Stomach (tissue), 8 donors: ENCODE measurements at regions not wholly inside any gene's neighbourhood (a gene's known extent, or its start where the extent isn't known, plus 50 kb on each side); places are given as distances from the start of the nearest gene placed in this dataset.

Experiments used
- DNase-seq, 2 donors: peaks; one replicate each; pipeline versions ENCODE4 v3.0.0 to v3.0.0-alpha.2; 2013 to 2019
- H3K27ac ChIP-seq, 5 donors: fragments of 200-600 bp in 4 of 5; sonication (generic) in 4 of 5; one replicate each; pipeline ENCODE4 v1.5.1; 2013 to 2019; ENCODE audit warnings: mild to moderate bottlenecking in 1 of 5, moderate library complexity in 1 of 5
- H3K27me3 ChIP-seq, 3 donors: fragments of 200-600 bp; sonication (generic); one replicate each; pipeline ENCODE4 v1.5.1; 2017 to 2019; ENCODE audit warnings: mixed run types in 1 of 3
- H3K36me3 ChIP-seq, 4 donors: fragments of 200-600 bp; sonication (generic); 1 replicate in 3 of 4; 2 replicates in 1 of 4; pipeline ENCODE4 v1.5.1; 2016 to 2019
- H3K4me1 ChIP-seq, 4 donors: fragments of 200-600 bp; sonication (generic); one replicate each; pipeline ENCODE4 v1.5.1; 2016 to 2019
- H3K4me3 ChIP-seq, 4 donors: fragments of 200-600 bp; sonication (generic) in 3 of 4; one replicate each; pipeline ENCODE4 v1.5.1; 2016 to 2019; ENCODE audit warnings: mild to moderate bottlenecking in 1 of 4
- H3K9me3 ChIP-seq, 4 donors: fragments of 200-600 bp; sonication (generic); one replicate each; pipeline ENCODE4 v1.5.1; 2016 to 2019
- CTCF ChIP-seq, 7 experiments: fragments of 450-650 bp in 4 of 7; fragments of 200-600 bp in 3 of 7; sonication (generic) in 3 of 7; IDR thresholded peaks; one replicate each; pipeline ENCODE4 v1.5.1; 2016 to 2019; ENCODE audit warnings: antibody characterized with exemption in 7 of 7, control low read depth in 2 of 7, mild to moderate bottlenecking in 1 of 7
- EP300 ChIP-seq: sonication (generic); formaldehyde crosslinking; IDR thresholded peaks from one replicate; pipeline ENCODE4 v1.6.1; 2017; ENCODE audit warnings: antibody characterized with exemption
- POLR2A ChIP-seq, 4 donors: fragments of 450-650 bp; IDR thresholded peaks; one replicate each; pipeline ENCODE4 v1.6.1; 2016; ENCODE audit warnings: antibody characterized with exemption in 4 of 4, control low read depth in 2 of 4, mild to moderate bottlenecking in 1 of 4, moderate library complexity in 1 of 4
- POLR2AphosphoS5 ChIP-seq, 3 donors: sonication (generic); formaldehyde crosslinking; IDR thresholded peaks; one replicate each; pipeline ENCODE4 v1.6.1; 2016; ENCODE audit warnings: antibody characterized with exemption in 3 of 3
- WGBS, 5 donors: extraction: QIAGEN DNeasy Blood & Tissue Kit in 3 of 5; methylation state at CpG; one replicate each; pipeline versions ENCODE4 v1.1.5 to v1.1.7; 2013 to 2018; 5-methylcytosine and 5-hydroxymethylcytosine counted together
- intact Hi-C: fragments of 100-400 bp; cut with DNase I; formaldehyde crosslinking; loops from one replicate; pipeline ENCODE4 v1.15.1; 2023; ENCODE audit warnings: low total_unique reads
- donor health status: healthy with polysubstance abuse.
- donor health status: Bipolar disorder and iron deficiency.
- donor health status: healthy.

- no peak for DNase-seq
- no peaks in the 10 kb centered on the region for H3K4me1 ChIP-seq
- intact Hi-C loops: no loop called here
- TF ChIP-seq CTCF (IDR thresholded peaks at IDR 0.05) (no peak), EP300 (no peak), POLR2AphosphoS5 (IDR thresholded peaks at IDR 0.05) (no peak), POLR2A (IDR thresholded peaks at IDR 0.05) (no peak)
- no peak overlapping the region for H3K27ac ChIP-seq
- H3K4me3 ChIP-seq: no peak overlapping the region
- no peaks in the 10 kb centered on the region for H3K27me3 ChIP-seq
- 72 to 79% (median 74%) methylated on average over 6 of the region's 6 CpGs for WGBS, 5 donors
- peaks cover 0 to 8% (median 0%) of the 10 kb centered on the region in 4 donors for H3K9me3 ChIP-seq
- H3K36me3 ChIP-seq: no peaks in the 10 kb centered on the region
Measured at GRCh38 chr4:179486570-179487335, 2044.5 kb upstream of the AGA start.

- Histone ChIP-seq H3K27ac (no peak overlapping the region), H3K4me3 (no peak overlapping the region), H3K27me3 (no peaks in the 10 kb centered on the region), H3K9me3 (peaks cover 0 to 14% (median 4%) of the 10 kb centered on the region in 4 donors), H3K36me3 (no peaks in the 10 kb centered on the region), H3K4me1 (no peaks in the 10 kb centered on the region)
- intact Hi-C loops: no loop called here
- DNase-seq: no peak
- TF ChIP-seq CTCF (IDR thresholded peaks at IDR 0.05) (no peak), EP300 (no peak), POLR2A (IDR thresholded peaks at IDR 0.05) (no peak)
- WGBS, 5 donors: 70 to 91% (median 88%) methylated on average over 3 of the region's 3 CpGs
Measured at GRCh38 chr4:179492260-179493080, 2050.2 kb upstream of the AGA start.

- H3K4me1 ChIP-seq: no peaks in the 10 kb centered on the region
- H3K4me3 ChIP-seq: no peak overlapping the region
- DNase-seq: no peak
- 87 to 95% (median 91%) methylated on average over 1 of the region's 1 CpG for WGBS, 5 donors
- no peaks in the 10 kb centered on the region for H3K36me3 ChIP-seq
- no peaks in the 10 kb centered on the region for H3K27me3 ChIP-seq
- intact Hi-C loops: no loop called here
- TF ChIP-seq POLR2AphosphoS5 (IDR thresholded peaks at IDR 0.05): no peak
- TF ChIP-seq CTCF (IDR thresholded peaks at IDR 0.05): no peak
- no peak for TF ChIP-seq POLR2A (IDR thresholded peaks at IDR 0.05)
- no peak overlapping the region for H3K27ac ChIP-seq
- no peaks in the 10 kb centered on the region for H3K9me3 ChIP-seq
Measured at GRCh38 chr4:179503976-179504375, 2061.7 kb upstream of the AGA start.

- no peak for DNase-seq
- H3K36me3 ChIP-seq: no peaks in the 10 kb centered on the region
- no peak overlapping the region for H3K27ac ChIP-seq
- no peaks in the 10 kb centered on the region for H3K9me3 ChIP-seq
- H3K4me3 ChIP-seq: no peak overlapping the region
- TF ChIP-seq POLR2A (IDR thresholded peaks at IDR 0.05): no peak
- no peak for TF ChIP-seq EP300
- no peak for TF ChIP-seq POLR2AphosphoS5 (IDR thresholded peaks at IDR 0.05)
- no peak for TF ChIP-seq CTCF (IDR thresholded peaks at IDR 0.05)
- H3K27me3 ChIP-seq: no peaks in the 10 kb centered on the region
- no peaks in the 10 kb centered on the region for H3K4me1 ChIP-seq
- intact Hi-C loops: no loop called here
- WGBS, 5 donors: 72 to 95% (median 93%) methylated on average over 1 of the region's 1 CpG
Measured at GRCh38 chr4:179509489-179509888, 2067.3 kb upstream of the AGA start.
